H1 (cell line): ENCODE measurements at regions not wholly inside any gene's neighbourhood (a gene's known extent, or its start where the extent isn't known, plus 50 kb on each side); places are given as distances from the start of the nearest gene placed in this dataset.

ENCODE experiments used
- CTCF ChIA-PET: fragments of 300-600 bp; sonication (Branson Sonifier 250); formaldehyde crosslinking; loops from one replicate; lab custom pipeline; 2021; ENCODE audit not compliant: partially characterized antibody; lab: Charles Lee
- POLR2A ChIA-PET: fragments of 300-600 bp; sonication (Branson Sonifier 250); formaldehyde crosslinking; loops from one replicate; lab custom pipeline; 2021; ENCODE audit warnings: inconsistent platforms; ENCODE audit not compliant: partially characterized antibody; lab: Charles Lee
- DNase-seq, 2 experiments: peaks; one replicate each; pipeline versions ENCODE4 v3.0.0 to v3.0.0-alpha.2; 2010 to 2022; ENCODE audit warnings: low spot score in 2 of 2, low read depth in 1 of 2, mixed read lengths in 1 of 2
- FAIRE-seq: peaks from 2 replicates; lab custom pipeline; 2011; peaks lifted over from hg19 to GRCh38; lab: Jason Lieb, UNC
- H2AFZ ChIP-seq: 2 replicates; pipeline ENCODE4 v1.8.1; 2012; ENCODE audit warnings: low read length, inconsistent platforms
- H2AK5ac ChIP-seq: 2 replicates; pipeline ENCODE4 v1.6.1; 2013; ENCODE audit warnings: low read depth, low read length
- H2BK120ac ChIP-seq: replicated peaks from 2 replicates; pipeline ENCODE3; 2013; ENCODE audit warnings: low read depth, low read length, inconsistent platforms
- H2BK12ac ChIP-seq: 2 replicates; pipeline ENCODE4 v1.6.1; 2013; ENCODE audit warnings: low read depth, low read length
- H2BK15ac ChIP-seq: 2 replicates; pipeline ENCODE4 v1.6.1; 2013; ENCODE audit warnings: low read length
- H2BK20ac ChIP-seq: 2 replicates; pipeline ENCODE4 v1.6.1; 2013; ENCODE audit warnings: low read length
- H2BK5ac ChIP-seq: 2 replicates; pipeline ENCODE4 v1.6.1; 2013; ENCODE audit warnings: low read depth, low read length
- H3K14ac ChIP-seq: 2 replicates; pipeline ENCODE4 v1.6.1; 2013; ENCODE audit warnings: inconsistent platforms; ENCODE audit not compliant: insufficient read length
- H3K18ac ChIP-seq: 2 replicates; pipeline ENCODE4 v1.6.1; 2013; ENCODE audit warnings: low read length; ENCODE audit errors: extremely low read depth
- H3K23ac ChIP-seq: 2 replicates; pipeline ENCODE4 v1.6.1; 2013; ENCODE audit warnings: inconsistent platforms; ENCODE audit not compliant: insufficient read length
- H3K23me2 ChIP-seq: 2 replicates; pipeline ENCODE4 v1.6.1; 2013; ENCODE audit warnings: low read depth, low read length
- H3K27ac ChIP-seq: 2 replicates; pipeline ENCODE4 v1.6.1; 2011; ENCODE audit warnings: low read depth, low read length, inconsistent platforms
- H3K27me3 ChIP-seq, 4 experiments: replicated peaks in 1 of 4; 1 replicate in 1 of 4; 2 replicates in 3 of 4; pipeline versions ENCODE4 v1.6.1 to v1.8.1; 2011 to 2013; ENCODE audit warnings: low read length in 3 of 4, mild to moderate bottlenecking in 3 of 4, inconsistent platforms in 2 of 4, mixed read lengths in 2 of 4, moderate library complexity in 1 of 4; ENCODE audit not compliant: control insufficient read depth in 3 of 4, insufficient read depth in 3 of 4; ENCODE audit errors: extremely low read depth in 1 of 4
- H3K36me3 ChIP-seq, 4 experiments: 2 replicates each; pipeline versions ENCODE4 v1.6.1 to v1.8.1; 2011 to 2013; ENCODE audit warnings: mild to moderate bottlenecking in 4 of 4, low read length in 3 of 4, moderate library complexity in 2 of 4, control low read depth in 1 of 4, inconsistent platforms in 1 of 4; ENCODE audit not compliant: insufficient read depth in 4 of 4, control insufficient read depth in 2 of 4
- H3K4ac ChIP-seq: replicated peaks from 2 replicates; pipeline ENCODE3; 2013; ENCODE audit warnings: low read length, low read depth, mixed read lengths, inconsistent platforms; ENCODE audit not compliant: insufficient read length
- H3K4me1 ChIP-seq, 4 experiments: replicated peaks in 1 of 4; 1 replicate in 1 of 4; 2 replicates in 3 of 4; pipeline versions ENCODE4 v1.6.1 to v1.8.1; 2011 to 2013; ENCODE audit warnings: low read length in 3 of 4, inconsistent platforms in 2 of 4, mixed read lengths in 1 of 4; ENCODE audit not compliant: insufficient read depth in 4 of 4, control insufficient read depth in 3 of 4
- H3K4me2 ChIP-seq, 2 experiments: 2 replicates each; pipeline versions ENCODE4 v1.6.1 to v1.8.1; 2011 to 2013; ENCODE audit warnings: low read depth in 2 of 2, low read length in 2 of 2, control low read depth in 1 of 2, inconsistent platforms in 1 of 2, mild to moderate bottlenecking in 1 of 2; ENCODE audit not compliant: insufficient read depth in 1 of 2
- H3K4me3 ChIP-seq, 4 experiments: fragments of 200-600, 300-600 bp in 1 of 4; sonication (generic), shearing (Covaris generic), sonication (Bioruptor Twin) in 1 of 4; 2 replicates each; pipeline versions ENCODE4 v1.5.1 to v1.8.1; 2011 to 2016; ENCODE audit warnings: low read length in 4 of 4, low read depth in 3 of 4, control low read depth in 2 of 4, inconsistent platforms in 2 of 4, mild to moderate bottlenecking in 2 of 4, mixed read lengths in 1 of 4, moderate library complexity in 1 of 4; ENCODE audit not compliant: insufficient read depth in 2 of 4; ENCODE audit errors: extremely low read depth in 1 of 4
- H3K56ac ChIP-seq: replicated peaks from 2 replicates; pipeline ENCODE3; 2013; ENCODE audit warnings: low read depth, mild to moderate bottlenecking, mixed read lengths, low read length, inconsistent platforms; ENCODE audit not compliant: insufficient read length
- H3K79me1 ChIP-seq: 2 replicates; pipeline ENCODE4 v1.6.1; 2013; ENCODE audit warnings: low read depth, low read length, control low read depth
- H3K79me2 ChIP-seq, 2 experiments: 2 replicates each; pipeline versions ENCODE4 v1.6.1 to v1.8.1; 2012 to 2013; ENCODE audit warnings: low read length in 2 of 2, mild to moderate bottlenecking in 2 of 2, inconsistent platforms in 1 of 2; ENCODE audit not compliant: insufficient read depth in 2 of 2, control insufficient read depth in 1 of 2
- H3K9ac ChIP-seq, 4 experiments: replicated peaks in 1 of 4; 1 replicate in 1 of 4; 2 replicates in 3 of 4; pipeline versions ENCODE4 v1.6.1 to v1.8.1; 2011 to 2013; ENCODE audit warnings: low read depth in 3 of 4, low read length in 3 of 4, control low read depth in 2 of 4, mild to moderate bottlenecking in 2 of 4, moderate library complexity in 2 of 4, inconsistent platforms in 1 of 4; ENCODE audit errors: extremely low read depth in 1 of 4
- H3K9me3 ChIP-seq, 2 experiments: 2 replicates each; pipeline versions ENCODE4 v1.6.1 to v1.8.1; 2012 to 2013; ENCODE audit warnings: mild to moderate bottlenecking in 2 of 2, moderate library complexity in 2 of 2, control low read depth in 1 of 2, inconsistent platforms in 1 of 2, low read depth in 1 of 2, low read length in 1 of 2, mixed read lengths in 1 of 2; ENCODE audit not compliant: insufficient read depth in 2 of 2
- H4K20me1 ChIP-seq, 2 experiments: replicated peaks in 1 of 2; 2 replicates each; pipeline versions ENCODE3 to v1.8.1; 2011 to 2013; ENCODE audit warnings: inconsistent platforms in 2 of 2, low read length in 2 of 2, mild to moderate bottlenecking in 1 of 2; ENCODE audit not compliant: insufficient read depth in 2 of 2, control insufficient read depth in 1 of 2
- H4K5ac ChIP-seq: 2 replicates; pipeline ENCODE4 v1.6.1; 2013; ENCODE audit warnings: low read length, low read depth, mixed read lengths, inconsistent platforms; ENCODE audit not compliant: insufficient read length
- H4K8ac ChIP-seq: 2 replicates; pipeline ENCODE4 v1.8.0; 2013; ENCODE audit warnings: mild to moderate bottlenecking, moderate library complexity, low read length, inconsistent platforms; ENCODE audit not compliant: insufficient read depth; ENCODE audit errors: extremely low read depth
- H4K91ac ChIP-seq: replicated peaks from 2 replicates; pipeline ENCODE3; 2013; ENCODE audit warnings: low read length, mixed read lengths, inconsistent platforms; ENCODE audit not compliant: insufficient read length
- ASH2L ChIP-seq: fragments of 200-600, 300-600 bp; sonication (generic); IDR thresholded peaks from one replicate; pipeline ENCODE4 v1.7.1; 2017; ENCODE audit warnings: low read length
- SRF ChIP-seq: IDR thresholded peaks from 2 replicates; pipeline ENCODE4 v1.6.1; 2011; ENCODE audit warnings: mild to moderate bottlenecking, low read depth, low read length, moderate library complexity
- SUZ12 ChIP-seq: fragments of 200-600 bp; sonication (generic); IDR thresholded peaks from 2 replicates; pipeline ENCODE4 v1.6.1; 2012; ENCODE audit warnings: mild to moderate bottlenecking, inconsistent platforms, low read length, moderate library complexity, mixed read lengths
- WGBS, 2 experiments: shearing (Covaris generic) in 1 of 2; methylation state at CpG; one replicate each; pipeline versions ENCODE4 v1.1.6 to v1.1.7; 2013 to 2015; ENCODE audit warnings: low lambda C conversion rate in 2 of 2, mixed read lengths in 2 of 2, inconsistent platforms in 1 of 2, low coverage in 1 of 2, missing lambda C conversion rate in 1 of 2; ENCODE audit not compliant: insufficient replicate concordance in 2 of 2, insufficient coverage in 1 of 2, insufficient read length in 1 of 2; ENCODE audit errors: extremely low coverage in 1 of 2, missing lambda C conversion rate in 1 of 2; 5-methylcytosine and 5-hydroxymethylcytosine counted together

DNA sequence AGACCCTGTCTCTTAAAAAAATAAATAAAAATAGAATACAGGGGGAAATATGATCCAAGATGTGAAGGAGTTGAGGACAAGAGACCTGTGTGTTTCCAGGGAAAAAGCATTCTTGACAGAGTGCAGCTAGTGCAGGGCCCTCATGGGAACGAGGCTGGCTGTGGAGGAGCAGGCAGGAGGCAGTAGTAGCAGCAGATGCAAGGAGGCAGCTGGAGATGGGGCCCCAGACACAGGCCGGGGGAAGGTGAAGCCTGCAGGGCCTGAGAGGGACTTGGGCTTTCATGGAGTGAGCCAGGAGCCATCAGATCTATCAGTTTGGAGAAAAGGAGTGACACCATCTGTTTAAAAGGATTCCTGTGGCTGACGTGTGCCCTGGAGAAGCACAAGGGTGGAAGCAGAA, 71.4 kb upstream of the ZNF438 start:
- POLR2A ChIA-PET: no interaction called here
- no peak overlapping the region for H3K23ac ChIP-seq
- no peak overlapping the region for H3K4ac ChIP-seq
- H3K79me1 ChIP-seq: no peaks in the 10 kb centered on the region
- no peak overlapping the region; the same call in 1 of the 2 replicates for H3K18ac ChIP-seq
- no peak overlapping the region for H2BK20ac ChIP-seq
- no peaks in the 10 kb centered on the region for H3K36me3 ChIP-seq
- H2BK15ac ChIP-seq: no peak overlapping the region
- no peak overlapping the region for H3K9ac ChIP-seq
- H3K4me3 ChIP-seq: no peak overlapping the region
- no peak overlapping the region for H2BK5ac ChIP-seq
- H3K23me2 ChIP-seq: no peaks in the 10 kb centered on the region
- no peaks in the 10 kb centered on the region for H3K9me3 ChIP-seq
- H2BK12ac ChIP-seq: no peak overlapping the region
- TF ChIP-seq SRF (no peak), SUZ12 (no peak), ASH2L (no peak)
- H2BK120ac ChIP-seq: peak overlapping the region; percentile 73
- H2AK5ac ChIP-seq: no peak overlapping the region
- FAIRE-seq (no peak), DNase-seq (peak in 1 of 2 experiments; percentile 41)
- H3K14ac ChIP-seq: no peak overlapping the region
- no peak overlapping the region for H3K4me2 ChIP-seq
- H4K8ac ChIP-seq: no peak overlapping the region
- H3K56ac ChIP-seq: no peak overlapping the region
- 83% methylated on average over 3 of the region's 3 CpGs; no CpG with 5 or more reads in 1 of the 2 experiments for WGBS, 2 experiments
- H3K27me3 ChIP-seq: no peaks in the 10 kb centered on the region
- peaks cover 0 to 3% (median 1%) of the 10 kb centered on the region in 4 experiments; a peak in 3 of 7 replicates for H3K4me1 ChIP-seq
- peak overlapping the region; percentile 82; the same call in 1 of the 2 replicates for H2AFZ ChIP-seq
- no peak overlapping the region for H3K27ac ChIP-seq
- CTCF ChIA-PET: interaction anchor here (0.5 kb wide), 1 partner anchor 30 kb away, joined by 4 read pairs; no protein-coding TSS in a partner anchor
- no peak overlapping the region for H4K91ac ChIP-seq
- H4K20me1 ChIP-seq: no peaks in the 10 kb centered on the region
- no peaks in the 10 kb centered on the region for H3K79me2 ChIP-seq
- H4K5ac ChIP-seq: no peak overlapping the region
